Upper lobe of left lung (tissue), 4 donors: ENCODE measurements at regions not wholly inside any gene's neighbourhood (a gene's known extent, or its start where the extent isn't known, plus 50 kb on each side); places are given as distances from the start of the nearest gene placed in this dataset.

Experiments
- CTCF ChIP-seq, 6 experiments: fragments of 450-650 bp in 4 of 6; fragments of 200-600 bp in 2 of 6; sonication (generic) in 2 of 6; IDR thresholded peaks; one replicate each; pipeline ENCODE4 v1.5.1; 2016 to 2019; ENCODE audit warnings: antibody characterized with exemption in 6 of 6
- EP300 ChIP-seq, 4 donors: sonication (generic); formaldehyde crosslinking; IDR thresholded peaks; one replicate each; pipeline ENCODE4 v1.5.1; 2017; ENCODE audit warnings: antibody characterized with exemption in 4 of 4, control low read depth in 2 of 4
- POLR2A ChIP-seq, 4 donors: fragments of 450-650 bp; IDR thresholded peaks; one replicate each; pipeline ENCODE4 v1.5.1; 2016 to 2017; ENCODE audit warnings: antibody characterized with exemption in 4 of 4, mild to moderate bottlenecking in 2 of 4
- POLR2AphosphoS5 ChIP-seq, 2 donors: sonication (generic); formaldehyde crosslinking; IDR thresholded peaks; one replicate each; pipeline ENCODE4 v1.5.1; 2017; ENCODE audit warnings: antibody characterized with exemption in 2 of 2

GRCh38 chr1:243921111-243921510, 71.1 kb upstream of the AKT3 start:
- TF ChIP-seq CTCF (IDR thresholded peaks at IDR 0.05) (no peak), POLR2A (IDR thresholded peaks at IDR 0.05) (no peak), POLR2AphosphoS5 (IDR thresholded peaks at IDR 0.05) (no peak), EP300 (IDR thresholded peaks at IDR 0.05) (no peak)
